ENCODE measurements at regions not wholly inside any gene's neighbourhood (a gene's known extent, or its start where the extent isn't known, plus 50 kb on each side); places are given as distances from the start of the nearest gene placed in this dataset.

DNA sequence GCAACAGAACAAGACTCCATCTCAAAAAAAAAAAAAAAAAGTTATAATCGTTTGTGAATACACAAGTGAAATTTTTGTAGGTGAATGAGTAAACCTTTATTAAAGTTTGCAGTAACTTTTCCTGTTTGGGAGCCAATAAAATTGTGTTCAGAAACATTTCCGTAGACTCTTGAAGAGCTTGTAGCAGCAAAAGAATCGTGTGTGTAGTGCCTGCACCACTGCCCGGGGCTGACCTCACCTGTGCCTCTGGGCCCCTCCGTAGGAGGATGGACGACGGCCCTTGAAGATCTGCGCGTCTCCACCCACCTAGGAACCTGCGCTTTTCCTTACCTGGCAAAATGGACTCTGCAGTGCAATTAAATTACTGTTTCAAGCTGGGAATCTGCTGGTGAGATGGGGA lies 366.0 kb downstream of the THBS2 start:
- TF ChIP-seq, protein P1, sequence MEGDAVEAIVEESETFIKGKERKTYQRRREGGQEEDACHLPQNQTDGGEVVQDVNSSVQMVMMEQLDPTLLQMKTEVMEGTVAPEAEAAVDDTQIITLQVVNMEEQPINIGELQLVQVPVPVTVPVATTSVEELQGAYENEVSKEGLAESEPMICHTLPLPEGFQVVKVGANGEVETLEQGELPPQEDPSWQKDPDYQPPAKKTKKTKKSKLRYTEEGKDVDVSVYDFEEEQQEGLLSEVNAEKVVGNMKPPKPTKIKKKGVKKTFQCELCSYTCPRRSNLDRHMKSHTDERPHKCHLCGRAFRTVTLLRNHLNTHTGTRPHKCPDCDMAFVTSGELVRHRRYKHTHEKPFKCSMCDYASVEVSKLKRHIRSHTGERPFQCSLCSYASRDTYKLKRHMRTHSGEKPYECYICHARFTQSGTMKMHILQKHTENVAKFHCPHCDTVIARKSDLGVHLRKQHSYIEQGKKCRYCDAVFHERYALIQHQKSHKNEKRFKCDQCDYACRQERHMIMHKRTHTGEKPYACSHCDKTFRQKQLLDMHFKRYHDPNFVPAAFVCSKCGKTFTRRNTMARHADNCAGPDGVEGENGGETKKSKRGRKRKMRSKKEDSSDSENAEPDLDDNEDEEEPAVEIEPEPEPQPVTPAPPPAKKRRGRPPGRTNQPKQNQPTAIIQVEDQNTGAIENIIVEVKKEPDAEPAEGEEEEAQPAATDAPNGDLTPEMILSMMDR (IDR thresholded peaks at IDR 0.05; ENCODE audit: borderline replicate concordance, extremely low read depth, low read length, poor library complexity, severe bottlenecking), result no peak
- TF ChIP-seq EZH2 (IDR thresholded peaks at IDR 0.05; ENCODE audit: borderline replicate concordance, low read depth, low read length, severe bottlenecking), result no peak
